ENCODE measurements at regions not wholly inside any gene's neighbourhood (a gene's known extent, or its start where the extent isn't known, plus 50 kb on each side); places are given as distances from the start of the nearest gene placed in this dataset.
A peak's percentile ranks its signal among the peaks of the same experiment; 100 is the strongest.

DNA sequence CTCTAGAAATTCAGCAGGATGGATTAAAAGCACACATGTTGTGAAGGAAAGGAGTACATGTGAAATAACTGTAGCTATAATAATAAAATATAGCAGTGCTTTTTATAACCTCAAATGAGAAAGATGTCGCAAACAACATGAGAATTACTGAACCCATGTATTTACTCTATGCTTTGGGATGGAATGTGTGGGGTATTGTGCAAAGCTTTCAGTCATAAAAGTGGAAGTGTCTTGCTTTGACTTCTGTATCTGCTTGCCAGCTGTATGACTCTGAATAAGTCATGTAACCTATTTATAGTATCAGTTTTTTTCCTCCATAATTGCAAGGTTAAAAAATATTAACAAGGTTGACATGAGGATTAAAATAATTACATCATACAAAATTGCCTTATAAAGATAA, 519.3 kb upstream of the CADM2 start:
- DNase-seq (ENCODE audit: low spot score), result no peak

DNA sequence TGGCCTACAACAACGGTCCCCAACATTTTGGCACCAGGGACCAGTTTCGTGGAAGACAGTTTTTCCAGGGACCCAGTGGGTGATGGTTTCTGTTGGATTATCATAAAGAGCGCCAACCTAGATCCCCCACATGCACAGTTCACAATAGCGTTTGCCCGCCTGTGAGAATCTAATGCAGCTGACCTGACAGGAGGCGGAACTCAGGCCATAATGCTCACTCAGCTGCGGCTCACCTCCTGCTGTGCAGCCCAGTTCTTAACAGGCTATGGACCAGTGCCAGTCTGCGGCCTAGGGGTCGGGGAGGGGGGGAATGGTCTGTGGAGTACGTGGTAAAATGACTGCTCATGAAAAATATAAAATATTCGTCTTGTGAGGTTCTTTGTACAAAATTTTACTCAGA, 518.5 kb upstream of the CADM2 start:
- no peak for DNase-seq (ENCODE audit: low spot score)

DNA sequence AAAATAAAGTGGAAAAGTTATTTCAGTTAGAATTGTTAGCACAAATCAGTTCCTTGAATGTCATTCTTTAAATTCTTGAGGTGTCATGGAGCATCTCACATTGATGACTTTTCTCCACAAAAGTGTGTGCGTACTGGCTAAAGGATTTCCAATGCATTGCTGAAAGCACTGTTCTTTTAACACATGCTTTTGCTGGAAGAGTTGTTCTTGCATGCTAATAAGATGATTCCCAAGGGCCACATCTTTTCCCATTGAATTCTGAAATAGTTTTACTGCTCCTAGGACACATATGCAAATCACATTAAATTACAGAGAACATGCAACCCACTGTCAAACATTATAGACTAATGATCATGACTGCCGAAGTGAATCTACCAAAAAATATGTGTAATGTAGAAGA, 516.3 kb upstream of the CADM2 start:
- DNase-seq (ENCODE audit: low spot score), result no peak

DNA sequence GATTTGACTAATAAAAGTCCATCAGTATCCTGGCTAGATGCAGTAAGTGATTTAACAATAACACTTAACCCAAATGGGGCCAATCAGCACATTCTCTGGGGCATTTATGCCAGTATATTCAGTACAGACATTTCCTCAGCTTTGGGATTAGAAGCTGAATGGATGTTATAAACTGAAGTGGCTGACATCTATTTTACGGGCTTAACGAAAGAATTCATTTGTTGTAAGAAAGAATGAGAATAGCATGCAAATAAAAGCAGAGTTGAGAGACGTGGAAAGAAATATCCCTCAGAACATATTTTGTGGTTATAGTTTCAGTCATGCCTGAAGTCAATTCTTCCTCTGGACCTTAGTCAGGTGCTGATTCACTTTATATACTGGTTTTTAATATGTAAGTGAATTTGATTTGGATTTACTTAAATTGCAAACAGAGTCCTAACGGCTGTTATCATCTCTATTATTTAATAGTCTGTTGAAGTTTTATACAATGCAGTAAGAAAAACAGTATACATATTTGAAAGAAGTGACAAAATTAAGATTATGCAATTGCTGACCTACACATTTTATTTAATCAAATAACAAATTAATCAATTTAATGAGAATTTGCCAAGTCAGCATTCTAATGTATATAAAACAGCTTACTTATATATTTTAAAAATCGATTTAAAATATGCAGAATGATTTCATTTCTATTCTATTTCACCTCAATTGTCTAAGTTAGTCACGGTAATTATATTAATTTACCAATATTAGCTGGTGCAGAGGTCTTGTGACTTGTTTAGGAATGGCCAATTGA, 513.9 kb upstream of the CADM2 start:
- no peak for DNase-seq (ENCODE audit: low spot score)

DNA sequence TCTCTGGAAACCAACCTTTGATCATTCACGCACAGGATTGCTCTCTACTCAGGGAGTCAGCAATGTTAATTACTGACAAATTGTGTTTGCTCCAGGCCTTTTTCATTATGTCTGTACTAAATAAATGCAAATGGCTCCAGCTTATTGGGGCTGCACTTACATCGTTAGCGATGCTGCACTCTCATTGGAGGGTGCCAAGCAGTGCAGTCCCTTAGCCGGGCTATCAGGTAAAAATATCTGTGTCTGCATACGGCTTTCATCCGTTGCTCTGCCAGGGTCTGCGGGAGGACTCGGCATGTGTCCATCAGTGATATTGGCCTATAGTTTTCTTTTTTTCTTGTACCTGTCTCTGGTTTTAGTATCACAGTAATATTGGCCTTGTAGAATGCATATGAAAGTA, 471.5 kb upstream of the CADM2 start:
- peak; percentile 13 for DNase-seq (ENCODE audit: low spot score)

DNA sequence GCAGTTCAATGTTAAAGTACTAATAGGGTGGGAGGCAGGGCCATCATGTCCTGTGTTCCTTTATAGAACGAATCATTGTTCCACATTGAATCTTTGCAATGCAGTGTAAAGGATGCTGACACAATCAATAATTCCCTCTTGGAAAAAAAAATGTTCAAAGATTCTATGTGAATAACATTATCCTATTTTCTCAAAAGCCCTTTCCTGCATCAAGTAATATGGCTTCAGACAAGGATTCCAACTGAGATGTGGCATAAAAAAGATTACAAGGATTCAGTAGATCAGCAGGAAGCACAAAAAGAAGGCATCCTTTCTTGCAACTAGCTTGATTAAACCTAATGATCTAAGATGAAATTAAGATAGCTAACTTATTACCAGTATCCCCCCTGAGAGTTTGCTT, 454.0 kb upstream of the CADM2 start:
- DNase-seq (ENCODE audit: low spot score), result no peak

DNA sequence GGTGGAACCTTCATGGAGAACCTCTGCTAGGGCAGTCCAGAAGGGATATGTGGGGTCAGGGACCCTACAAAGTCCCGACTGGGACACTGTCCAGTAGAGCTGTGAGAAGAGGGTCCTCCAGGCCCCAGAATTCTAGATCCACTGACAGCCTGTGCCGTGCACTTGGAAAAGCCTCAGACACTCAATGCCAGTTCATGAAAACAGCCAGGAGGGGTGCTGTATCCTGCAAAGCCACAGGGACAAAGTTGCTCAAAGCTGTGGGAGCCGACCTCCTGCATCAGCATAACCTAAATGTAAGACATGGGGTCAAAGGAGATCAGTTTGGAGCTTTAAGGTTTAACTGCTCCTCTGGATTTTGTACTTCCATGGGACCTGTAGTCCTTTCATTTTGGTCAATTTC, 448.8 kb upstream of the CADM2 start:
- no peak for DNase-seq (ENCODE audit: low spot score)

DNA sequence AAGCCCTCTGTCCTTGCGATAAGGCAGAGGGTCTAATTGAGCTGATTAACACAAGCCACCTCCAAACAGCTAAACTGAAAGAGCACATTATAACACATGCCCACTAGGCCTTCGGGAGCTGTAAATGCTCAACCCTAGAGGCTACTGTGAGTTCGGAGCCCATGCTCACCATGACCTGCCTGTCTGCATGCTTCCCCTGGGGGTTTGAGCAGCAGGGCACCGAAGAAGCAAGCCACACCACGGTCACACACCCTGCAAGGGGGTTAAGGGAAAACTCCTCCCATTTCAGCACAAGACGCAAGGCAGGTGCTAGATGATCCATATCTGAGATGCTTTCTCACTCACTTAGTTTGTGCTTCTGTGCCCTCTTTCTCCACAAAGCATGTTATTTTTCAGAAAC, 435.9 kb upstream of the CADM2 start:
- DNase-seq (ENCODE audit: low spot score), result no peak

DNA sequence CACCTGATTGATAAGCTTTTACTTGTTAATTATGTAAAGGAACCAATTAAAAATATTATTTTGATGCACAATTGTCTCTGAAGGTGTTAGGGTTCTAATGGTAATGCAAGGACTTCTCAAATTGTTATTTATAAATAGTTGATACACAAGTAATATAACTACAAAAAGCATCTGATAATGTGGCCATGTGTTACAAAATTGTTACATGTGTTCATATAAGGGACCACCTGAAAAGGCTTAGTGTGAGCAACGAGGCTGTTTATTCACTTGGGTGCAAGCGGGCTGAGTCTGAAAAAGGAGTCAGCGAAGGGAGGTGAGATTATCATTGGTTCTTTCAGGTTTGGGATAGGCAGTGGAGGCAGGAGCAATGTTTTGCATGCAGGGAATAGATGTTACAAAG, 421.9 kb upstream of the CADM2 start:
- DNase-seq (ENCODE audit: low spot score), result no peak

DNA sequence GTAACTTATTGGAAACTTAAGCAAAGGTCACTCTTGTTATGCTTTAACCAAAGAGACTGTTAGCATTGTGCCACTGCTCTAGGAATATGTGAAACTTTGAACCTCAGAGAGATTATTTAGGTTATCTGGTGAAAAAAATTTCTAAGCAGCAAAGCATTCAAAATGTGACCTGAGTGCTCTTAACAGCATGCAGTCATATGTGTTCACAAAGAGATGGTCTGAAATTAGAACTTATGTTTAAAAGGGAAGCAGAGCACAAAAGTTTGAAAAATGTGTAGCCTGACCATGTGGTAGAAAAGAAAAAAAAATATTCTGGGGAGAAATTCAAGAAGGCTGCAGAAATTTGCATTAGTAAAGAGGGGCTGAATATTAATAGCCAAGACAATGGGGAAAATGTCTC, 420.2 kb upstream of the CADM2 start:
- no peak for DNase-seq (ENCODE audit: low spot score)

DNA sequence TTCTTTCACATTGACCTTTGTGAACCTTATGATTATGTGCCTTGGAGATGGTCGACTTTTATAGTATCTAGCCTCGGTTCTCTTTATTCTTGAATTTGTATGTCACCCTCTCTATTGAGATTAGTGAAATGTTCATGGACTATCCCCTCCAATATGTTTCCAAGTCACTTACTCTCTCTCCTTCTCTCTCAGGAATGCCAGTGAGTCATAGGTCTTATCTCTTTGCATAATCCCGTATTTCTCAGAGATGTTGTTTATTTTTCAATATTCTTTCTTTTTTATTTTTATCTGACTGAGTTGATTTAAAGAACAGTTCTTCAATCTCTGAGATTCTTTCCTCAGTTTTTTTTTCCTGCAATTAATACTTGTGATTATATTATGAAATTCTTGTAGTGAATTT, 411.6 kb upstream of the CADM2 start:
- no peak for DNase-seq (ENCODE audit: low spot score)

DNA sequence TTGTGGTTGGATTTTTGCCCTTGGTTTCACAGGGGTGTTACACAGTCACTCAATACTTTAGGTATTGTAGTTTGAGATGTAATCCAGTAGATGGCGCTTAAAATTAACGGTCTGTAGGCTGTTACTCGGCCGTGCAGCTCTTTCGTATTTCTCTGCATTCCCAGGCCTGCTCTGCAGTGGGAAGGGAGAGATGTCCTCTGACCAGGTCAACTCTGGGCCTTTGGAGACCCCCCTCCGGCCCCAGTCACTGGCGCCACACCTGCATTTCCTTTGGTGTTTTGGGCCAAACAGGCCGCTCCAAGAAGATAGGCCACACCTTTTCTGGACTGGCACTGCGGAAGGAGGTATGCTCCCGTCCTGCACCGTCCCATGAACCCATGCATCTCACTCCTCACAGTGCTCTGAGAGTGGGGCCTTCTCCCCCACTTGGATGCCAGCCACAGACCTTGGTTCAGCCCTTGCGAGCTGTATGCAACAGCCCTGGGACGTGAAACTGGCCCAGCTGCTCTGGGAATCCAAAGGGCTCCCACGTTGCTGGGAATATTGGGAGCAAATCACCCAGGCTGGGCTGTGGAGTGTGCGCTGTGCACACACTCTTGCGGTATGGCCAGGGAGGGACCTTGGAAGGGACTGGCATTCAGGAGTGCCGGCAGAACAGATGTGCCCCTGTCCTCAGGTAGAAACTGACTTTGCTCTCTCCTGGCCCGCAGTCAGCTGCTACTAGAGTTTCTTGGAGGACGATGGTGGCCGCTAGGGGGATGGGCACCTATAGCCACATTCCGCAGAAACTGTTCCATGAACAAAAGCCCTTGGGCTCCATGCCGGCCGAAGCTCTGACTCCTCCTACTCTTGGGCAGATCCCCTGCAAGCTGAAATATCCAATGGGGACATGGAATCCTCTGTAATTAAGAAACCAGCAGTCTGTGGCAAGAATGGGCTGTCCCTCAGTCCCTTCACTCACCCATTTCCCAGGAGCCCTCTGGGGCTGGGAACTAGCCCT, 410.5 kb upstream of the CADM2 start:
- peak; percentile 65 for DNase-seq (ENCODE audit: low spot score)

DNA sequence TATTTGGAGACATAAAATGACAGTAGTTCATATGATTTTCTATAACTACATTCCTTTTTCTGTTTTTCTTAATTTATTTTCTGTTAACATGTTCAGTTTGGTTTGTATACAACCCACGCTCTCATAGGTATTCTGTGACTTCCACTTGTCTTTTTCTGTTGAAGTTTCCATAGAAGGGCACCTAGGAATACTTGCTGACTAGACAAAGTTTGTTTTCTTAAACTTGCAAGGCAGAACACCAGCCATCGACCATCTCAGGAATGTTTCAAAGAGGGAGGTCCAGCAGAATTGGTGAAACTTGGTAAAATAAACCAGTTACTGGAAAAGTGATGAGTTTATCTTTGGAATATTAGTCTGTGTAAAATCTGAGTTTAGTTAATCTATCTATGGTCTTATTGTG, 403.2 kb upstream of the CADM2 start:
- no peak for DNase-seq (ENCODE audit: low spot score)

DNA sequence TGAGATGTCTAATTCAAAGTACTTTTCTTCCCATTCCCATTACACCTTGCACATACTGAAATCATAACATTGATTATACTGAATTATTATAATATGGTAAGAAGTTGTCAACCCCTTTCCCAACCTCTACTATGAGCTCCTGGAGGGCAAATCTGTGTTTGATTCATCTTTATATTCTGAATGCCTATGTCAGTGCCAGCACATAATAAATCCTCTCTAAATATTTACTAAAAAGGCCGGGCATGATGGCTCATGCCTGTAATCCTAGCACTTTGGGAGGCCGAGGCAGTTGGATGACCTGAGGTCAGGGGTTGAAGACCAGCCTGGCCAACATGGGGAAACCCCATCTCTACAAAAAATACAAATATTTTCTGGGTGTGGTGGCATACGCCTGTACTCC, 392.5 kb upstream of the CADM2 start:
- no peak for DNase-seq (ENCODE audit: low spot score)

DNA sequence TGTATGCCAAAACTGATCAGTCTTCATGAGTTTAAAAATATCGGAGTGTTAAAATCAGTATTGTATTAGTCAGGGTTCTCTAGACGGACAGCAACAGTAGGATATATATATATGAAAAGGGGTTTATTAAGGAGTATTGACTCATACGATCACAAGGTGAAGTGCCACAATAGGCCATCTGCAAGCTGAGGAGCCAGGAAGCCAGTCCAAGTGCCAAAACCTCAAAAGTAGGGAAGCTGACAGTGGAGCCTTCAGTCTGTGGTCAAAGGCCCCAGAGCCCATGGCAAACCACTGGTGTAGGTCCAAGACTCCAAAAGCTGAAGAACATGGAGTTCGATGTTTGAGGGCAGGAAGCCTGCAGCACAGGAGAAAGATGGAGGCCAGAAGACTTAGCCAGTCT, 391.0 kb upstream of the CADM2 start:
- no peak for DNase-seq (ENCODE audit: low spot score)

DNA sequence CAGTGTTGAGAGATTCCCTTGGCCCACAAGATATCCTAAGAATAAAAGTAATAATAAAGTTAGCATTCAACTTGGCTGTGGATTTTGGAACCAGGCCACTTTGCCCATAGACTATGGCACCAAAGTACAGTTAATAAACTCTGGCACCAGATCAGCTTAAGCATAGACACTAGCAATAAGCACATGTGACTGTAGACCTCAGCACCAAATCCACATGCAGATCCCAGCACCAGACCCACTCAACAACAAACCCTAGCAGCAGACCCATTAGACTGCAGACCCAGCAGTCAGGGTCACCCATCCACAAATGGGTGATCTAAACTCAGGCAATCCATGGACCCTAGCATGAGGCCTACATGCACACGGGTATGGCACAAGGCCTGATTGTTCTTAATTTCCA, 384.8 kb upstream of the CADM2 start:
- DNase-seq (ENCODE audit: low spot score), result no peak

DNA sequence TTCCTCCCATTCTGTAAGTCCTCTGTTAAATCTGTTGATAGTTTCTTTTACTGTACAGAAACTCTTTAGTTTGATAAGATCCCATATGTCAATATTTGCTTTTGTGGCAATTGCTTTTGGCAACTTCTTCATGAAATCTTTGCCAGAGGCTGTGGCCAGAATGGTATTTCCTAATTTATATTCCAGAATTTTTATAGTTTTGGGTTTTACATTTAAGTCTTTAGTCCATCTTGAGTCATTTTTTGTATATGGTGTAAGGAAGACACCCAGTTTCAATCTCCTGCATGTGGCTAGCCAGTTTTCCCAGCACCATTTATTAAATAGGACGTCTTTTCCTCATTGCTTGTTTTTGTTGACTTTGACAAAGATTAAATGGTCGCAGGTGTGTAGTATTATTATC, 372.4 kb upstream of the CADM2 start:
- DNase-seq (ENCODE audit: low spot score), result no peak

DNA sequence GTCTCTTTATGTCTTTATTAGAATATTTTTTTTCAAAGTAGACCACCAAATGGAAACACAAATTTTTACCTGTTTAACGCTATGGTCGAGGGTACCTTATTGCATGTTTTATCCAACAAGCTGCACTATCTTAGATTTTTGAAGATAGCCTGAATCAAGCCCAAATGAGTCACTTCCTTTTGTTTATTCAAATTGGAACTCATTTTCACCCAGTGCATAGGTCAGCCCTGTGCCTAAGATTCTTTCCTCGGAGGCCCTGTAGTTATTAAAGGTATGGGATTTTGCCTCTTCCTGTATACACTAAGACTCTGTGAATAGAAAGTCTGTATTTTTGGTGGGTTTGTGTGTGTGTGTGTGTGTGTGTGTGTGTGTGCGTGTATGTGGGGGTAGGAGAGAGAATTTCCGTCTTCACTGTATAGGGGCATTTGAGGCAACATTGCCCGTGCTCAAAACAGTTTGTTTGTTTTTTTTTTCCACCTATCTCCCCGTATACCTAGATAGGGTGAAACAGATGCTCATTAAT, 358.0 kb upstream of the CADM2 start:
- DNase-seq (ENCODE audit: low spot score), result no peak

DNA sequence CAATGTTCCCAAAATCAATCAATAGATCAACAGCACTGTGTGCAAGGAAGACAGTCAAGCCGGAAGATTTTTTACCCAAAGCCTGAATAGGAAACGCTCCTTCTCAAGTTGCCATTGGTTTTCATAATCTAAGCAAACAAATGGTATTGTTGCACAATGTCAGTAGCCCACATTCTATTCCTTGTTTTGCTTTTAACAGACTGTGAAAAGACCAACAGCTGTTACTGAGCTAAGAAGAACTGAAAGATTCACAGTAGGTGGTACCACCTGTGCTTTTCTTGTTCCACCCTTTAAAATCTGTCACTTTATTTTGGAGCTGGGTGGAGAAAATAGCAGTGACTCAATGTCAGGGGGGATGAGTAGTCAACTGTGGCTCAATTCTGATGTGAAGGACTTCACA, 357.5 kb upstream of the CADM2 start:
- no peak for DNase-seq (ENCODE audit: low spot score)

DNA sequence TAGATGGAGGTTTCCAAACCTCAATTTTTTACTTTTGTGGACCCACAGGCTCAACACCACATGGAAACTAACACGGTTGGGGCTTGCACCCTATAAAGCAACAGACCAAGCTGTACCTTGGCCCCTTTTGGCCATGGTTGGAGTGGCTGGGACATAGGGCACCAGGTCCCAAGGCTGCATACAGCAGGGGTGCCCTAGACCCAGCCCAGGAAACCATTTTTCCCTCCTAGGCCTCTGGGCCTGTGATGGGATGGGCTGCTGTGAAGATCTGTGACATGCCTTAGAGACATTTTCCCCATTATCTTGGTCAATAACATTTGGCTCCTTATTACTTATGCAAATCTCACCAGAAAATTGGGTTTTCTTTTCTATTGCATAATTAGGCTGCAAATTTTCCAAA, 337.0 kb upstream of the CADM2 start:
- DNase-seq (ENCODE audit: low spot score), result no peak

DNA sequence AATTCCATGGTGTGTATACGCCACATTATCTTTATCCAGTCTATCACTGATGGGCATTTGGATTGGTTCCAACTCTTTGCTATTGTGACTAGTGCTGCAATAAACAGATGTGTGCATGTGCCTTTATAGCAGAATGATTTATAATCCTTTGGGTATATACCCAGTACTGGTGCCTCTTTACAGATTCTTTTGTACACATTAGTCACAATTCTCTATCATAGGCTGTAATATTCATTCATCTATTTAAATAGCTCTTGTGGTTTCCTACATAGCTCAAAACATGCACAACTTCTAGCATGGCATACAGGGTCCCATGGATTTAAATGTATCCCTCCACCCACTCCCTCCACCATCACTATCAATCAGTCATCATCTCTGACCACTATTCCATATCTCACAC, 324.1 kb upstream of the CADM2 start:
- DNase-seq (ENCODE audit: low spot score), result no peak

DNA sequence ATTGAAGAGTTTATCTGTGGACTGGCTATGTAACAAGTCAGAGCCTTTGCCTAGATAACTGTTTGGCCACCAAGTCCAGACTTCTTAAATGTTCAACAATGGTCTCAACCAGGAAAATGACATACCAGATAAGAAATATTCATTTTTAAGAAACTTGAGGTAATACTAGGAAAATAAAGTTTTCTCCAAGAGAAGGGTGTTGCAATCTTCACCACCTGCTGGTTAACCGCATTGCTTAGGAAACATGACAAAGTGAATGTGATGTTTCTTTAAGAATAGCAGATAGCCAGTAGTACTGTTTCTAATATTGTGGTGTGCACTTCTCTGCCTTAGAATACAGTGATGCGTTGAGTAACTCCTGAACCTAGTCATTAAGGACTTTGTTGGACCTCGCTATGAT, 321.5 kb upstream of the CADM2 start:
- DNase-seq (ENCODE audit: low spot score), result no peak

DNA sequence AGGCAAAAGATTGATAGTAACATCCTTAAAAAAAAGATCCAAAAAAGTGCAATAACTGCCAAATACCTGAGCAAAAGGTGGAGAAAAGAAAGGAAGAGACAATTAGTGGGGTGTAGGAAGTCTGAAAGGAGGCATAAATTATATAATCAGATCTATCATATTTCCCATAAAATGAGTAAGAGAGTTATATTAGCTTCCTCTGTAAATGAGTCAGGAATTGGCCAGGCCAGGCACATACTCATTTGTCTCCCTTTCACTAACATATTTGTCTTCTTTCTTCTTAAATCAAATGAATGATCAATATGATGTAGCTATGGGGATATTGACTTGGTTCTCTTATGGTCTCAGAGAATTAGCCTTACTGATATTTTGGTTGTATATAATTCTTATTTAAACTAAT, 292.3 kb upstream of the CADM2 start:
- DNase-seq (ENCODE audit: low spot score), result no peak
